NK-92 (cell line): ENCODE measurements at regions not wholly inside any gene's neighbourhood (a gene's known extent, or its start where the extent isn't known, plus 50 kb on each side); places are given as distances from the start of the nearest gene placed in this dataset.

ENCODE experiments used
- DNase-seq: peaks from one replicate; lab custom pipeline; 2025; ENCODE audit not compliant: unreplicated experiment; lab: John Stamatoyannopoulos, UW

- no peak for DNase-seq
Measured at GRCh38 chr15:98025237-98025636, 64.7 kb downstream of the ARRDC4 start.

- DNase-seq, result no peak
Measured at GRCh38 chr15:98034731-98035130, 74.2 kb downstream of the ARRDC4 start.

- DNase-seq, result no peak
Measured at GRCh38 chr15:98035134-98035533, 74.6 kb downstream of the ARRDC4 start.

GRCh38 chr15:98035577-98036010 lies 75.1 kb downstream of the ARRDC4 start:
- no peak for DNase-seq

- DNase-seq, result no peak
Measured at GRCh38 chr15:98039596-98039995, 79.1 kb downstream of the ARRDC4 start.

GRCh38 chr15:98040146-98040545 lies 79.6 kb downstream of the ARRDC4 start:
- no peak for DNase-seq

- no peak for DNase-seq
Measured at GRCh38 chr15:98043160-98044014, 82.9 kb downstream of the ARRDC4 start.

GRCh38 chr15:98051734-98052133 lies 91.2 kb downstream of the ARRDC4 start:
- DNase-seq, result no peak

- DNase-seq, result no peak
Measured at GRCh38 chr15:98057453-98057852, 97.0 kb downstream of the ARRDC4 start.

- DNase-seq, result no peak
Measured at GRCh38 chr15:98062869-98063268, 102.4 kb downstream of the ARRDC4 start.

GRCh38 chr15:98063315-98063714 lies 102.8 kb downstream of the ARRDC4 start:
- no peak for DNase-seq

GRCh38 chr15:98063871-98064270 lies 103.4 kb downstream of the ARRDC4 start:
- no peak for DNase-seq

- DNase-seq, result no peak
Measured at GRCh38 chr15:98067339-98067738, 106.8 kb downstream of the ARRDC4 start.

- DNase-seq, result no peak
Measured at GRCh38 chr15:98069256-98069655, 108.8 kb downstream of the ARRDC4 start.

- DNase-seq, result no peak
Measured at GRCh38 chr15:98070137-98070536, 109.6 kb downstream of the ARRDC4 start.

- DNase-seq, result no peak
Measured at GRCh38 chr15:98071786-98072185, 111.3 kb downstream of the ARRDC4 start.

- no peak for DNase-seq
Measured at GRCh38 chr15:98075441-98075840, 114.9 kb downstream of the ARRDC4 start.

GRCh38 chr15:98076021-98076816 lies 115.7 kb downstream of the ARRDC4 start:
- DNase-seq, result no peak

GRCh38 chr15:98077186-98077585 lies 116.7 kb downstream of the ARRDC4 start:
- no peak for DNase-seq

- DNase-seq, result no peak
Measured at GRCh38 chr15:98080791-98081190, 120.3 kb downstream of the ARRDC4 start.

- no peak for DNase-seq
Measured at GRCh38 chr15:98083203-98083910, 122.9 kb downstream of the ARRDC4 start.
